Neural progenitor cell (in vitro differentiated cells): ENCODE measurements at regions not wholly inside any gene's neighbourhood (a gene's known extent, or its start where the extent isn't known, plus 50 kb on each side); places are given as distances from the start of the nearest gene placed in this dataset.
A peak's percentile ranks its signal among the peaks of the same experiment; 100 is the strongest.

ENCODE experiments used
- DNase-seq: peaks from one replicate; pipeline ENCODE4 v3.0.0-alpha.2; 2016; ENCODE audit warnings: low spot score
- H2AFZ ChIP-seq: fragments of 200-600 bp; sonication (generic); replicated peaks from 2 replicates; pipeline ENCODE4 v1.6.1; 2016; ENCODE audit warnings: antibody characterized with exemption
- H3F3A ChIP-seq: fragments of 200-600 bp; sonication (generic); 2 replicates; pipeline ENCODE4 v1.6.1; 2016; ENCODE audit warnings: antibody characterized with exemption, low read depth
- H3K27ac ChIP-seq: fragments of 200-600 bp; sonication (generic); 2 replicates; pipeline ENCODE4 v1.5.1; 2016; ENCODE audit warnings: mild to moderate bottlenecking
- H3K27me3 ChIP-seq: fragments of 200-600 bp; sonication (generic); 2 replicates; pipeline ENCODE4 v1.6.1; 2016; ENCODE audit warnings: mild to moderate bottlenecking, moderate library complexity
- H3K36me3 ChIP-seq: fragments of 200-600 bp; sonication (generic); 2 replicates; pipeline ENCODE4 v1.5.1; 2016
- H3K4me1 ChIP-seq: fragments of 200-600 bp; sonication (generic); 2 replicates; pipeline ENCODE4 v1.6.1; 2016; ENCODE audit warnings: mixed run types
- H3K4me2 ChIP-seq: fragments of 200-600 bp; sonication (generic); 2 replicates; pipeline ENCODE4 v1.6.1; 2016
- H3K4me3 ChIP-seq: fragments of 200-600 bp; sonication (generic); 2 replicates; pipeline ENCODE4 v1.5.1; 2016
- H3K79me2 ChIP-seq: fragments of 200-600 bp; sonication (generic); 2 replicates; pipeline ENCODE4 v1.6.1; 2016; ENCODE audit warnings: low read depth
- H3K9ac ChIP-seq: fragments of 200-600 bp; sonication (generic); 2 replicates; pipeline ENCODE4 v1.6.1; 2016
- H3K9me3 ChIP-seq: fragments of 200-600 bp; sonication (generic); 2 replicates; pipeline ENCODE4 v1.5.1; 2016; ENCODE audit warnings: low read depth
- H4K20me1 ChIP-seq: fragments of 200-600 bp; sonication (generic); 2 replicates; pipeline ENCODE4 v1.6.1; 2016; ENCODE audit warnings: low read depth
- H3K27ac Mint-ChIP-seq: 3 replicates; pipeline ENCODE4 v1.8.0; 2021; ENCODE audit warnings: mixed read lengths
- H3K27me3 Mint-ChIP-seq: 2 replicates; pipeline ENCODE4 v1.8.0; 2022; ENCODE audit warnings: low read depth, mild to moderate bottlenecking, inconsistent platforms, moderate library complexity, mixed read lengths; ENCODE audit not compliant: insufficient read depth
- H3K36me3 Mint-ChIP-seq: 3 replicates; pipeline ENCODE4 v1.8.0; 2021; ENCODE audit warnings: mixed read lengths
- H3K4me1 Mint-ChIP-seq: 3 replicates; pipeline ENCODE4 v1.8.0; 2021; ENCODE audit warnings: mixed read lengths
- H3K4me3 Mint-ChIP-seq: 3 replicates; pipeline ENCODE4 v1.8.0; 2021; ENCODE audit warnings: mild to moderate bottlenecking, moderate library complexity, mixed read lengths
- H3K9me3 Mint-ChIP-seq: 3 replicates; pipeline ENCODE4 v1.8.0; 2020; ENCODE audit warnings: mixed read lengths
- CTCF ChIP-seq: fragments of 200-600 bp; sonication (generic); IDR thresholded peaks from 2 replicates; pipeline ENCODE4 v1.5.1; 2017; ENCODE audit warnings: antibody characterized with exemption, mild to moderate bottlenecking
- EZH2 ChIP-seq: fragments of 200-600 bp; sonication (generic); IDR thresholded peaks from 2 replicates; pipeline ENCODE4 v1.6.1; 2017; ENCODE audit warnings: antibody characterized with exemption, mild to moderate bottlenecking, moderate library complexity
- EZH2phosphoT487 ChIP-seq: fragments of 200-600 bp; sonication (generic); IDR thresholded peaks from 2 replicates; pipeline ENCODE4 v1.6.1; 2017; ENCODE audit warnings: antibody characterized with exemption

GRCh38 chr13:106911627-106912026 is 343.7 kb upstream of the ARGLU1 start:
- H3K36me3 Mint-ChIP-seq, result no peaks in the 10 kb centered on the region
- H3K27me3 Mint-ChIP-seq, result peaks cover 5% of the 10 kb centered on the region
- H3K4me1 ChIP-seq, result peaks cover 46% of the 10 kb centered on the region
- no peak overlapping the region for H3K27ac ChIP-seq
- no peak overlapping the region for H3K4me3 Mint-ChIP-seq
- H3K4me1 Mint-ChIP-seq, result peaks cover 38% of the 10 kb centered on the region
- H3K9me3 Mint-ChIP-seq, result peaks cover 3% of the 10 kb centered on the region
- no peak overlapping the region for H3K9ac ChIP-seq
- H3K36me3 ChIP-seq, result no peaks in the 10 kb centered on the region
- H4K20me1 ChIP-seq, result no peaks in the 10 kb centered on the region
- H3K9me3 ChIP-seq, result no peaks in the 10 kb centered on the region
- H3K79me2 ChIP-seq, result no peaks in the 10 kb centered on the region
- H3K27me3 ChIP-seq, result no peaks in the 10 kb centered on the region
- no peak overlapping the region for H3K4me2 ChIP-seq
- H3K27ac Mint-ChIP-seq, result peak overlapping the region; percentile 8
- no peak for DNase-seq
- H2AFZ ChIP-seq, result no peak overlapping the region
- peaks cover 33% of the 10 kb centered on the region for H3F3A ChIP-seq
- no peak overlapping the region for H3K4me3 ChIP-seq
- no peak for TF ChIP-seq CTCF
- TF ChIP-seq EZH2phosphoT487, result no peak
- TF ChIP-seq EZH2, result no peak

- no peak overlapping the region for H3K27ac ChIP-seq
- no peaks in the 10 kb centered on the region for H3K36me3 Mint-ChIP-seq
- H3K4me1 Mint-ChIP-seq, result peaks cover 35% of the 10 kb centered on the region
- TF ChIP-seq CTCF, result no peak
- H3K27me3 Mint-ChIP-seq, result peaks cover 5% of the 10 kb centered on the region
- no peak overlapping the region for H3K4me3 ChIP-seq
- no peak overlapping the region for H3K4me2 ChIP-seq
- no peak overlapping the region for H3K9ac ChIP-seq
- H3K9me3 ChIP-seq, result no peaks in the 10 kb centered on the region
- H3K27me3 ChIP-seq, result no peaks in the 10 kb centered on the region
- no peak overlapping the region for H3K4me3 Mint-ChIP-seq
- H3K27ac Mint-ChIP-seq, result no peak overlapping the region
- no peaks in the 10 kb centered on the region for H3K36me3 ChIP-seq
- no peak for DNase-seq
- no peaks in the 10 kb centered on the region for H3K79me2 ChIP-seq
- H4K20me1 ChIP-seq, result no peaks in the 10 kb centered on the region
- peaks cover 33% of the 10 kb centered on the region for H3F3A ChIP-seq
- peaks cover 46% of the 10 kb centered on the region for H3K4me1 ChIP-seq
- peaks cover 3% of the 10 kb centered on the region for H3K9me3 Mint-ChIP-seq
- no peak overlapping the region for H2AFZ ChIP-seq
Observed at GRCh38 chr13:106911020-106911419, 343.1 kb upstream of the ARGLU1 start.

GRCh38 chr13:106906426-106906996 is 338.6 kb upstream of the ARGLU1 start:
- no peaks in the 10 kb centered on the region for H3K79me2 ChIP-seq
- H2AFZ ChIP-seq, result no peak overlapping the region
- Mint-ChIP-seq H3K4me1 (peaks cover 32% of the 10 kb centered on the region), H3K27ac (peak overlapping the region; percentile 27), H3K27me3 (peaks cover 4% of the 10 kb centered on the region), H3K9me3 (peaks cover under 1% of the 10 kb centered on the region), H3K4me3 (no peak overlapping the region), H3K36me3 (no peaks in the 10 kb centered on the region)
- no peaks in the 10 kb centered on the region for H4K20me1 ChIP-seq
- peaks cover 50% of the 10 kb centered on the region for H3K4me1 ChIP-seq
- H3K9me3 ChIP-seq, result no peaks in the 10 kb centered on the region
- H3K9ac ChIP-seq, result no peak overlapping the region
- no peaks in the 10 kb centered on the region for H3K36me3 ChIP-seq
- H3K4me2 ChIP-seq, result peak overlapping the region; percentile 37
- H3K4me3 ChIP-seq, result no peak overlapping the region
- no peaks in the 10 kb centered on the region for H3K27me3 ChIP-seq
- TF ChIP-seq EZH2, result no peak
- no peak for TF ChIP-seq EZH2phosphoT487
- no peak for TF ChIP-seq CTCF
- peaks cover 25% of the 10 kb centered on the region for H3F3A ChIP-seq
- no peak overlapping the region for H3K27ac ChIP-seq
- DNase-seq, result no peak
